ENCODE measurements at regions not wholly inside any gene's neighbourhood (a gene's known extent, or its start where the extent isn't known, plus 50 kb on each side); places are given as distances from the start of the nearest gene placed in this dataset.

DNA sequence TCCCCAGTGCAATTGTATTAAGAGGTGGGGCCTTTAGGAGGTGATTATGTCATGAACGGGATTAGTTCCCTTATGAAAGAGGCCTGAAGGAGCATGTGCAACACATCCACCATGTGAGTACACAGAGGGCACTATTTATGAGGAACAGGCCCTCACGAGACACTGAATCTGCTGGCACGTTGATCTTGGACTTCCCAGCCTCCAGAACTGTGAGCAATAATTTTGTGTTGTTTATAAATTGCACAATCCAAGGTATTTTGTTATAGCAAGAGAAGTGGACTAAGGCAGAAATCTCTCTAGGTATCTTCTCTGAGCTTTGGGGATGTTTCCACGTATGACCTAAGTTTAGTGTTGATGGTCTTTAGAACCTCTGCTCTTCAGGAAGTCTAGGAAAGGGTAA lies 149.3 kb upstream of the CBLB start:
- H3K36me3 ChIP-seq = no peaks in the 10 kb centered on the region
- ATAC-seq (no peak), DNase-seq (no peak)
- no peaks in the 10 kb centered on the region for H3K4me1 ChIP-seq
- H3K9me3 ChIP-seq = no peaks in the 10 kb centered on the region
- TF ChIP-seq, protein P1, sequence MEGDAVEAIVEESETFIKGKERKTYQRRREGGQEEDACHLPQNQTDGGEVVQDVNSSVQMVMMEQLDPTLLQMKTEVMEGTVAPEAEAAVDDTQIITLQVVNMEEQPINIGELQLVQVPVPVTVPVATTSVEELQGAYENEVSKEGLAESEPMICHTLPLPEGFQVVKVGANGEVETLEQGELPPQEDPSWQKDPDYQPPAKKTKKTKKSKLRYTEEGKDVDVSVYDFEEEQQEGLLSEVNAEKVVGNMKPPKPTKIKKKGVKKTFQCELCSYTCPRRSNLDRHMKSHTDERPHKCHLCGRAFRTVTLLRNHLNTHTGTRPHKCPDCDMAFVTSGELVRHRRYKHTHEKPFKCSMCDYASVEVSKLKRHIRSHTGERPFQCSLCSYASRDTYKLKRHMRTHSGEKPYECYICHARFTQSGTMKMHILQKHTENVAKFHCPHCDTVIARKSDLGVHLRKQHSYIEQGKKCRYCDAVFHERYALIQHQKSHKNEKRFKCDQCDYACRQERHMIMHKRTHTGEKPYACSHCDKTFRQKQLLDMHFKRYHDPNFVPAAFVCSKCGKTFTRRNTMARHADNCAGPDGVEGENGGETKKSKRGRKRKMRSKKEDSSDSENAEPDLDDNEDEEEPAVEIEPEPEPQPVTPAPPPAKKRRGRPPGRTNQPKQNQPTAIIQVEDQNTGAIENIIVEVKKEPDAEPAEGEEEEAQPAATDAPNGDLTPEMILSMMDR (IDR thresholded peaks at IDR 0.05) = no peak
- no peak overlapping the region for H3K4me3 ChIP-seq
- no peak overlapping the region for H3K27ac ChIP-seq
- intact Hi-C loops (cut with DNase I) = no loop called here
- no peaks in the 10 kb centered on the region for H3K27me3 ChIP-seq (ENCODE audit: low read depth)

DNA sequence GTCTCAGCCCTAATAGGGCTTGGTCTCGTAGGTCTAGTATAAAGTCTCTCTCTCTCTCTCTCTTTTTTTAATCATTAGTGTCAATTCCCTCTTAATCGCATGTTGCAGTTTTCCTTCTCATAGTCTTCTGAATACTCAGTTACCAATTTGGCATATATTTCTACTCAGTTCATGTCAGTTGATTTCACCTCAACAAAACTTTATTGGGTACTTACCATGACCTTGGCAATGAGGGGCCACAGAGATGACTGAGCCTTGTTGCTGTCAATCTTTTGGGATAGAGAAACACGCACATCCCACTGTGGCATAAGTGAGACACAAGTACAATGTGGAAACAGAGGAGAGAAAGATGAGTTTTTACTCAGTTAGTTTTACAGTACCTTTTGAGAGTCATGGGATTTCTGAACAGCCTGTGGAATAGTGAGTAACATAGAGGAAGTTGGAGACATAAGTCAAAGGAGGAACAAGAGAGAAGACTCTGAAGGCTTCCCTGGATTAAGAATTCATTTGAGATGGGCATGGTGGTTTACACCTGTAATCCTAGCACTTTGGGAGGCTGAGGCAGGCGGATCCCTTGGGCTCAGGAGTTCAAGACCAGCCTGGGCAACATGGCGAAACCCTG lies 150.2 kb upstream of the CBLB start:
- no peaks in the 10 kb centered on the region for H3K9me3 ChIP-seq
- TF ChIP-seq, protein P1 (IDR thresholded peaks at IDR 0.05) = no peak
- no peak overlapping the region for H3K27ac ChIP-seq
- H3K36me3 ChIP-seq = no peaks in the 10 kb centered on the region
- no peak for DNase-seq
- H3K27me3 ChIP-seq (ENCODE audit: low read depth) = no peaks in the 10 kb centered on the region
- no peak overlapping the region for H3K4me3 ChIP-seq
- peak in 1 of 2 donors; percentile 32 for ATAC-seq
- no peaks in the 10 kb centered on the region for H3K4me1 ChIP-seq
- intact Hi-C loops (cut with DNase I) = no loop called here

DNA sequence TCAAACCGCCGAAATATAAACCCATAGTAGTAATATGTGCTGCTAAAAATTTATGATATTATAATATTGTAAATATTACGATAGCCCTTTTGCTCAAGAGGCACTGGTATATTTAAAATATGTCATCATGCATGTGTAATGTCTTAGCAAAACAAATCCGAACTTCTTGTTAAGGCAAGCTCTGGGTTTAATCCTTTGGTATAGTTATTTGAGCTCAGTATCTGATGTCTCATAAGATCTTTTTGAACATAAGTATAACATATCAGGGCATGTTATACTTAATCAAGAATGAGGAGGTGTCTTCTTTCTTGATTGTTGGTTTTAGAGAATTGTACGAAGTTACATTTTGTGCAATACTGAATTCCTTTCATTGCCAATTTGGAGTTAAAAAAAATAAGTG lies 154.1 kb upstream of the CBLB start:
- DNase-seq = no peak
- TF ChIP-seq, protein P1 (IDR thresholded peaks at IDR 0.05) = no peak
- no peak for ATAC-seq
- Histone ChIP-seq H3K36me3 (no peaks in the 10 kb centered on the region), H3K27ac (no peak overlapping the region), H3K9me3 (no peaks in the 10 kb centered on the region), H3K27me3 (ENCODE audit: low read depth) (no peaks in the 10 kb centered on the region), H3K4me1 (peaks cover 9% of the 10 kb centered on the region), H3K4me3 (no peak overlapping the region)
- intact Hi-C loops (cut with DNase I) = no loop called here

DNA sequence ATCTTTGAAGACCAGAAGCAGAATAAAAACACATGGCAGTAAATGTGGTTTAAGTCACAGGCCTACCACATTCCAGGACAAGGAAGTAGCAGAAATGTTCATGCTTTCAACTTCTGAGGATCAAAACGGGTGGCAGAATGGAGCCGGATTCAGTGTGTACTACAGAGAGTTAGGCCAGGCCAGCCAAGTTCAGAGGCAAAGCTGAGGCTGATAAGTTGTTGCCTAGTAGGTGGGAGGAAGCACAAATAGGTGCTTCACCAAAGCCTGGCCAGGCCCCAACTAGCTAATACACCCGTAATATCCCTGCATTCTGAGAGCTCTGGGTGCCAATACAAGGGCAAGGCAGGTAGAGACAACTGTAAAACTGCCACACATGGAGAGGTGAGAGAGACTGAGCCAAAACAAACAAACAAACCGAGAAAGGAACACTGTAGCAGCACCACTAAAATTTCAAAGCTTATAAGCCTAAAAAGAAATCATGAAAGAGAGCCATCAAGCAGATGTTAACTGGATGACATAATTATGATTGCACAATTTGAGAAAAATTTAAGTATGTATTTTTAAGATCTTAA lies 156.4 kb upstream of the CBLB start:
- Histone ChIP-seq H3K27me3 (ENCODE audit: low read depth) (no peaks in the 10 kb centered on the region), H3K27ac (peak overlapping the region; percentile 5), H3K4me3 (no peak overlapping the region), H3K9me3 (no peaks in the 10 kb centered on the region), H3K36me3 (no peaks in the 10 kb centered on the region), H3K4me1 (peaks cover 9% of the 10 kb centered on the region)
- ATAC-seq = peak; percentile 76 to 79
- DNase-seq = peak; percentile 44
- TF ChIP-seq, protein P1 (IDR thresholded peaks at IDR 0.05) = no peak
- intact Hi-C loops (cut with DNase I) = no loop called here

DNA sequence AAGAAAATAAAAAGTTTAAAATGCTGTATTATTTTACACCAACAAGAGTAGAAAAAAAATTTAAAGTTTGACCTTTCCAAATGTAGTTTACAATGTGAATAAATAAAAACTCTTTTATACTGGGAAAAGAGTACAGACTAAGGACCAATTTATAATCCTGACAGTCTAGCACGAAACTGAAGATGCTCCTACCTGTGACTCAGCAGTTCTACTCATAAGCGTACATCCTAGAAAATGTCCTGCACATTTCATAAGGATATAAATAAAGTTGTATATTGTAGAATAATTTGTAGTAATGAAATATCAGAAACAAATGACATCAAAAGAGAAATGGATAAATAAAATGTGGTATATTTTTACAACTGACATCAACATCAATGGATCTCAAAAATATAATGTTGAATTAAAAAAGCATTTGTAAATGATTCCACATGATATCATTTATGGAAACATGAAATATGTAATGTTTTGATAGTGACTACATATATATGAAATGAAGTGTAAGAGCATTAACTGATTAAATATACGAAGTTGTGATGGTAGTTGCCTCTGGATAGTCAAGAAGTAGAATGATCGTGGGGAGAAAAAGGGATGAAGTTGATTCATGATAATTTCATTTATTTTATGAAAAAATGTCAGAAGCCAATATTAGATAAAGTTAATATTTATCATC lies 161.3 kb upstream of the CBLB start:
- ATAC-seq = no peak
- Histone ChIP-seq H3K4me1 (peaks cover 3% of the 10 kb centered on the region), H3K4me3 (no peak overlapping the region), H3K36me3 (no peaks in the 10 kb centered on the region), H3K27me3 (ENCODE audit: low read depth) (no peaks in the 10 kb centered on the region), H3K27ac (no peak overlapping the region), H3K9me3 (no peaks in the 10 kb centered on the region)
- intact Hi-C loops (cut with DNase I) = no loop called here
- TF ChIP-seq, protein P1 (IDR thresholded peaks at IDR 0.05) = no peak
- no peak for DNase-seq

Data from lower lobe of right lung (tissue), 2 donors.